Memory B cell (primary cell): ENCODE measurements at regions not wholly inside any gene's neighbourhood (a gene's known extent, or its start where the extent isn't known, plus 50 kb on each side); places are given as distances from the start of the nearest gene placed in this dataset.
"Not testable (repeated sequence)": the region's sequence is repeated elsewhere in the genome, so short reads cannot be mapped to it uniquely, and the experiment has no call there.

Source experiments
- ATAC-seq: fragments of 150-1000 bp; cut with Tn5 transposase; 2 replicates; pipeline ENCODE4 v1.10.0; 2021; ENCODE audit warnings: low read depth, mild to moderate bottlenecking, moderate library complexity
- DNase-seq, 2 donors: peaks; one replicate each; pipeline ENCODE4 v3.0.0; 2022; ENCODE audit warnings: low spot score in 2 of 2
- H3K27ac Mint-ChIP-seq: one replicate; pipeline ENCODE4 v1.8.0; 2022; ENCODE audit warnings: mild to moderate bottlenecking, moderate library complexity, mixed read lengths
- H3K27me3 Mint-ChIP-seq: one replicate; pipeline ENCODE4 v1.8.0; 2022; ENCODE audit warnings: mixed read lengths
- H3K36me3 Mint-ChIP-seq: one replicate; pipeline ENCODE4 v1.8.0; 2022; ENCODE audit warnings: mild to moderate bottlenecking, mixed read lengths
- H3K4me1 Mint-ChIP-seq: one replicate; pipeline ENCODE4 v1.8.0; 2022; ENCODE audit warnings: mixed read lengths
- H3K4me3 Mint-ChIP-seq: one replicate; pipeline ENCODE4 v1.8.0; 2022; ENCODE audit warnings: mild to moderate bottlenecking, moderate library complexity, mixed read lengths
- H3K9me3 Mint-ChIP-seq: one replicate; pipeline ENCODE4 v1.8.0; 2022; ENCODE audit warnings: mixed read lengths

GRCh38 chr2:53173091-53173490 lies 594.5 kb upstream of the CHAC2 start:
- Mint-ChIP-seq H3K27me3 (no peaks in the 10 kb centered on the region), H3K4me1 (no peaks in the 10 kb centered on the region), H3K4me3 (no peak overlapping the region), H3K36me3 (no peaks in the 10 kb centered on the region), H3K27ac (no peak overlapping the region), H3K9me3 (no peaks in the 10 kb centered on the region)
- DNase-seq, result no peak
- no peak for ATAC-seq

- H3K27ac Mint-ChIP-seq, result no peak overlapping the region
- H3K27me3 Mint-ChIP-seq, result no peaks in the 10 kb centered on the region
- no peak for ATAC-seq
- no peaks in the 10 kb centered on the region for H3K36me3 Mint-ChIP-seq
- no peaks in the 10 kb centered on the region for H3K4me1 Mint-ChIP-seq
- DNase-seq, result no peak
- H3K4me3 Mint-ChIP-seq, result no peak overlapping the region
- no peaks in the 10 kb centered on the region for H3K9me3 Mint-ChIP-seq
Observed at GRCh38 chr2:53170466-53170865, 597.1 kb upstream of the CHAC2 start.

- ATAC-seq, result no peak
- Mint-ChIP-seq H3K27ac (no peak overlapping the region), H3K4me1 (no peaks in the 10 kb centered on the region), H3K9me3 (peaks cover 3% of the 10 kb centered on the region), H3K27me3 (no peaks in the 10 kb centered on the region), H3K36me3 (no peaks in the 10 kb centered on the region), H3K4me3 (no peak overlapping the region)
- no peak for DNase-seq
Observed at GRCh38 chr2:53167227-53167626, 600.4 kb upstream of the CHAC2 start.

DNA sequence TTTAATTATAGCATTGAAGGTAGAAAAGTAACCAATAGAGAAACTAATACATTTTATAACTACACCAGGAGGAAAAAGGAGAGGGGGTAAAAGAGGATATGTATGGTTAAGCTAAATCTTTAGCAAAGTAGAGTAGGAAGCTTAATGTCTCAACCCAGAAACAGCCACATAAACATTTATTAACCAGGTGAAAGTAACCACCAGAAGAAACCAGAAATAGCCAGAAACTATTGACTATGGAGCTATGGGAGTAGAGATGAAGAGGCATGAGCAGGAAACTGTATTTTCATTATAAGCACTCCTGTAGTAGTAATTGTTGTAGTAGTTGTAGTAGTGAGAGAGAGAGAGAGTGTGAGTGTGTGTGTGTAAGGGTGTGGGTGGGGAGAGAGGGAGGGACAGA lies 617.5 kb upstream of the CHAC2 start:
- Mint-ChIP-seq H3K27ac (no peak overlapping the region), H3K36me3 (no peaks in the 10 kb centered on the region), H3K27me3 (no peaks in the 10 kb centered on the region), H3K4me1 (no peaks in the 10 kb centered on the region), H3K9me3 (peaks cover 6% of the 10 kb centered on the region), H3K4me3 (no peak overlapping the region)
- ATAC-seq, result no peak
- no peak for DNase-seq

DNA sequence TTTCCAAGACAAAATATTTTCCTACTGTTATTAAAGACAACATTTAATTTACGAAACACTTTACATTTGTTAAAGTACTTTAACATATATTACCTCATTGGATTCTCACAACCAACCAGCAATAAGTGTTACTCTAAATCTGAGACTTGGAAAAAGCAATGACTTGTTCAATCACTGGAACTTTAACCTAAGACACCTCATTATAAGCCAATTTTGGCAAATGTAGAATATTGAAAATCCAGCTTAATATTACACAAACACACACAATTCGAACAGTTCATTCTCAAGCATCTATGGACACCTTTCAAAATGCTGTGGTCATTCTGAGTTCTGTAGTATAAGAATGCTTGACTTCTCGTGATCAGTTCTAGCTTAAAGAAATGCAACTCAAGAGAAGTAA lies 619.4 kb upstream of the CHAC2 start:
- ATAC-seq, result no peak
- peaks cover 4% of the 10 kb centered on the region for H3K9me3 Mint-ChIP-seq
- no peak overlapping the region for H3K27ac Mint-ChIP-seq

GRCh38 chr2:53131416-53131815 lies 636.2 kb upstream of the CHAC2 start:
- Mint-ChIP-seq H3K4me3 (no peak overlapping the region), H3K4me1 (no peaks in the 10 kb centered on the region), H3K9me3 (no peaks in the 10 kb centered on the region), H3K27me3 (peaks cover 1% of the 10 kb centered on the region), H3K36me3 (no peaks in the 10 kb centered on the region), H3K27ac (no peak overlapping the region)
- no peak for DNase-seq
- ATAC-seq, result no peak

More for the DNA sequence above, 619.4 kb upstream of the CHAC2 start:
- no peak overlapping the region for H3K4me3 Mint-ChIP-seq
- no peak for DNase-seq
- no peaks in the 10 kb centered on the region for H3K4me1 Mint-ChIP-seq
- H3K36me3 Mint-ChIP-seq, result no peaks in the 10 kb centered on the region
- no peaks in the 10 kb centered on the region for H3K27me3 Mint-ChIP-seq

- Mint-ChIP-seq H3K36me3 (no peaks in the 10 kb centered on the region), H3K27ac (no peak overlapping the region), H3K27me3 (peaks cover 1% of the 10 kb centered on the region), H3K4me3 (no peak overlapping the region), H3K9me3 (no peaks in the 10 kb centered on the region), H3K4me1 (no peaks in the 10 kb centered on the region)
- DNase-seq (no peak), ATAC-seq (no peak)
Observed at GRCh38 chr2:53130441-53130943, 637.1 kb upstream of the CHAC2 start.

DNA sequence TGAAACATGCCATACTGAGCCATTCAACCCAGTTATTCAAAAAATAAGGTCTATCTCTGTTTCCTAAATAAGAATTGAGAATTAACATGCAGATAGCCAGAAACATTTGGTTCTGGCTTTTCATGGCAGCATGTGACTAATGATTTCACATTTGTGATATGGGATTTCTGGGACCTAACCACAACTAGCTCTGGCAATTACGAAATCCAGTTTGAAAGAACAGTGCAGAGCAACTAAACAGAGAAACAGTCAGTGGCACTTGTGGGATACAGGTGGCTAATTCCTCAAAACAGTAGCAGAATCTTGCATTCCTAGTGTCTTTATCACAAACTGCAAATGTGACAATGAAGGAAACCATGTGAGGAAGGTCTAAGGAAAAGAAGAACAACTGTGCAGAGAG lies 637.8 kb upstream of the CHAC2 start:
- Mint-ChIP-seq H3K36me3 (no peaks in the 10 kb centered on the region), H3K4me3 (no peak overlapping the region), H3K27me3 (peaks cover 1% of the 10 kb centered on the region), H3K4me1 (no peaks in the 10 kb centered on the region), H3K9me3 (no peaks in the 10 kb centered on the region), H3K27ac (no peak overlapping the region)
- ATAC-seq, result no peak
- DNase-seq, result no peak

GRCh38 chr2:53127061-53127650 lies 640.4 kb upstream of the CHAC2 start:
- Mint-ChIP-seq H3K9me3 (peaks cover 2% of the 10 kb centered on the region), H3K36me3 (no peaks in the 10 kb centered on the region), H3K27ac (no peak overlapping the region), H3K4me1 (no peaks in the 10 kb centered on the region), H3K27me3 (peaks cover 1% of the 10 kb centered on the region), H3K4me3 (no peak overlapping the region)
- no peak for DNase-seq
- ATAC-seq, result no peak

GRCh38 chr2:53114991-53115390 lies 652.6 kb upstream of the CHAC2 start:
- H3K27me3 Mint-ChIP-seq, result no peaks in the 10 kb centered on the region
- no peak overlapping the region for H3K27ac Mint-ChIP-seq
- no peaks in the 10 kb centered on the region for H3K4me1 Mint-ChIP-seq
- peaks cover 6% of the 10 kb centered on the region for H3K9me3 Mint-ChIP-seq
- DNase-seq, result no peak
- no peak overlapping the region for H3K4me3 Mint-ChIP-seq
- ATAC-seq, result no peak
- H3K36me3 Mint-ChIP-seq, result peaks cover 2% of the 10 kb centered on the region

- no peak overlapping the region for H3K4me3 Mint-ChIP-seq
- H3K36me3 Mint-ChIP-seq, result peaks cover 2% of the 10 kb centered on the region
- DNase-seq (no peak), ATAC-seq (no peak)
- H3K27me3 Mint-ChIP-seq, result no peaks in the 10 kb centered on the region
- no peak overlapping the region for H3K27ac Mint-ChIP-seq
- H3K9me3 Mint-ChIP-seq, result peaks cover 7% of the 10 kb centered on the region
- H3K4me1 Mint-ChIP-seq, result no peaks in the 10 kb centered on the region
Observed at GRCh38 chr2:53114582-53114981, 653.0 kb upstream of the CHAC2 start.

- not testable (repeated sequence) for ATAC-seq, H3K4me1 Mint-ChIP-seq, H3K27ac Mint-ChIP-seq, DNase-seq, H3K27me3 Mint-ChIP-seq, H3K36me3 Mint-ChIP-seq, H3K4me3 Mint-ChIP-seq, H3K9me3 Mint-ChIP-seq
Observed at GRCh38 chr2:53112408-53112807, 655.2 kb upstream of the CHAC2 start.

GRCh38 chr2:53111406-53111805 lies 656.2 kb upstream of the CHAC2 start:
- Mint-ChIP-seq H3K27me3 (no peaks in the 10 kb centered on the region), H3K36me3 (peaks cover 2% of the 10 kb centered on the region), H3K27ac (no peak overlapping the region), H3K4me1 (no peaks in the 10 kb centered on the region), H3K4me3 (no peak overlapping the region), H3K9me3 (peaks cover 8% of the 10 kb centered on the region)
- no peak for ATAC-seq
- DNase-seq, result no peak

GRCh38 chr2:53111004-53111403 lies 656.6 kb upstream of the CHAC2 start:
- no peaks in the 10 kb centered on the region for H3K4me1 Mint-ChIP-seq
- peaks cover 8% of the 10 kb centered on the region for H3K9me3 Mint-ChIP-seq
- H3K27ac Mint-ChIP-seq, result no peak overlapping the region
- H3K4me3 Mint-ChIP-seq, result no peak overlapping the region
- peaks cover 2% of the 10 kb centered on the region for H3K36me3 Mint-ChIP-seq
- no peak for ATAC-seq
- no peak for DNase-seq
- H3K27me3 Mint-ChIP-seq, result no peaks in the 10 kb centered on the region

- Mint-ChIP-seq H3K4me3 (no peak overlapping the region), H3K27ac (no peak overlapping the region), H3K27me3 (no peaks in the 10 kb centered on the region), H3K9me3 (peaks cover 10% of the 10 kb centered on the region), H3K4me1 (no peaks in the 10 kb centered on the region), H3K36me3 (peaks cover 2% of the 10 kb centered on the region)
- no peak for DNase-seq
- ATAC-seq, result no peak
Observed at GRCh38 chr2:53108246-53108645, 659.4 kb upstream of the CHAC2 start.
